ENCODE measurements at regions not wholly inside any gene's neighbourhood (a gene's known extent, or its start where the extent isn't known, plus 50 kb on each side); places are given as distances from the start of the nearest gene placed in this dataset.

- TF ChIP-seq ZC3H10 (CRISPR knock-in tag; IDR thresholded peaks at IDR 0.05) (no peak), ZFP30 (CRISPR knock-in tag; IDR thresholded peaks at IDR 0.05) (no peak), TSHZ2 (CRISPR knock-in tag; IDR thresholded peaks at IDR 0.05) (no peak), PPARA (CRISPR knock-in tag; IDR thresholded peaks at IDR 0.05; ENCODE audit: borderline replicate concordance) (no peak), ARNTL (CRISPR knock-in tag; IDR thresholded peaks at IDR 0.05; ENCODE audit: borderline replicate concordance, low read depth) (no peak), TCF4 (CRISPR knock-in tag; IDR thresholded peaks at IDR 0.05; ENCODE audit: borderline replicate concordance) (no peak), ZNF8 (CRISPR knock-in tag; IDR thresholded peaks at IDR 0.05) (no peak)
Measured at GRCh38 chr5:122516432-122516743, 204.4 kb downstream of the SNCAIP start.
